Thyroid gland (tissue), 4 donors: ENCODE measurements at regions not wholly inside any gene's neighbourhood (a gene's known extent, or its start where the extent isn't known, plus 50 kb on each side); places are given as distances from the start of the nearest gene placed in this dataset.

ENCODE experiments used
- POLR2A ChIP-seq, 2 donors: fragments of 450-650 bp; IDR thresholded peaks; one replicate each; pipeline ENCODE4 v1.6.1; 2017; ENCODE audit warnings: antibody characterized with exemption in 2 of 2, mild to moderate bottlenecking in 2 of 2, moderate library complexity in 1 of 2
- TF ChIP-seq, protein P1 (sequence below), 6 experiments: fragments of 200-600 bp in 3 of 6; fragments of 450-650 bp in 3 of 6; sonication (generic) in 3 of 6; IDR thresholded peaks; one replicate each; pipeline ENCODE4 v1.5.1; 2016 to 2019; ENCODE audit warnings: antibody characterized with exemption in 6 of 6, mild to moderate bottlenecking in 2 of 6, inconsistent platforms in 1 of 6, moderate library complexity in 1 of 6

DNA sequence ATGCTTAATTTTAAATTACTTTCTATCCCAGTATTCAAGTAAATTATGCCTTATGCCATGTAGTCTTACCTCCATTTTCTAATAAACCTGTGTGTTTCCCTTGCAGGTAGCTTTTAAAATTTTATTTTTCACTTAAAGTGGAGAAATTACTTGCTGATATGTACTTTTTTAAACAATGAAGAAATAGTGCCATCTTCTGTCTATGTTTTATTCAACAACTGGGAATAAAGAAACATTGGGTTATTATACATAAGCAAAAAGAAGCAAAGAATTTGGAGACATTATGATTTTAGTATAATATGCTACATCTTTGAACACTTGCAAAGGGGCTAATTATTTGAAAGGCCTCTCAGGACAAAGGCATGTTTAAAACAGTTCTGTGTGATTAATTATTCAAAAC, 1912.9 kb downstream of the MRPL39 start:
- TF ChIP-seq, protein P1, sequence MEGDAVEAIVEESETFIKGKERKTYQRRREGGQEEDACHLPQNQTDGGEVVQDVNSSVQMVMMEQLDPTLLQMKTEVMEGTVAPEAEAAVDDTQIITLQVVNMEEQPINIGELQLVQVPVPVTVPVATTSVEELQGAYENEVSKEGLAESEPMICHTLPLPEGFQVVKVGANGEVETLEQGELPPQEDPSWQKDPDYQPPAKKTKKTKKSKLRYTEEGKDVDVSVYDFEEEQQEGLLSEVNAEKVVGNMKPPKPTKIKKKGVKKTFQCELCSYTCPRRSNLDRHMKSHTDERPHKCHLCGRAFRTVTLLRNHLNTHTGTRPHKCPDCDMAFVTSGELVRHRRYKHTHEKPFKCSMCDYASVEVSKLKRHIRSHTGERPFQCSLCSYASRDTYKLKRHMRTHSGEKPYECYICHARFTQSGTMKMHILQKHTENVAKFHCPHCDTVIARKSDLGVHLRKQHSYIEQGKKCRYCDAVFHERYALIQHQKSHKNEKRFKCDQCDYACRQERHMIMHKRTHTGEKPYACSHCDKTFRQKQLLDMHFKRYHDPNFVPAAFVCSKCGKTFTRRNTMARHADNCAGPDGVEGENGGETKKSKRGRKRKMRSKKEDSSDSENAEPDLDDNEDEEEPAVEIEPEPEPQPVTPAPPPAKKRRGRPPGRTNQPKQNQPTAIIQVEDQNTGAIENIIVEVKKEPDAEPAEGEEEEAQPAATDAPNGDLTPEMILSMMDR (IDR thresholded peaks at IDR 0.05): no peak
- TF ChIP-seq POLR2A (IDR thresholded peaks at IDR 0.05): no peak
